Left ventricle myocardium superior (tissue), 1 donor: ENCODE measurements at regions not wholly inside any gene's neighbourhood (a gene's known extent, or its start where the extent isn't known, plus 50 kb on each side); places are given as distances from the start of the nearest gene placed in this dataset.

ENCODE experiments used
- ATAC-seq: fragments of 200-7000 bp; cut with Tn5 transposase; one replicate; pipeline ENCODE4 v1.9.1; 2020; ENCODE audit warnings: mild to moderate bottlenecking, moderate library complexity
- DNase-seq: peaks from one replicate; pipeline ENCODE4 v3.0.0-alpha.2; 2020
- intact Hi-C: fragments of 100-400 bp; cut with micrococcal nuclease; formaldehyde crosslinking; loops from one replicate; pipeline ENCODE4 v1.11.0; 2022
- donor health status: DM: no; HTN: yes; CAD: no; lungs with severe emphysema.

DNA sequence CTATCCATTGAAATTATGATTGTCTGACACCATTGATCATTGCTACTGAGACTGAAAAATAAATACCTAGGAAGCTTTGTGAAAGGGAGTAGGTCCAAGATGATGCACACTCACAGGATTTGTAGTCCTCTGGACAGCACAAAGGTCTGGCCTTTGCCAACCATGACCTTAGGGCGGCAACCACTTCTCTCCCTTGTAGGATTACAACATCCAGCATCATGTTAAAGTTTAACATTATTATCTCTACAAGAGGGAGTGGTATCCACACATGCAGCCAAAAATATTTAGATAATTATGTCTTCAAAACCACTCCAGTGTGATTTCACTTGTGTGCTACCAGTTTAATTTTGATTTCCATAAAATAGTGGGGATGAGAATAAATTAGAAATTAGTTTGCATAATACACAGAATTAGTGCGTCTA, 51.1 kb upstream of the NHSL1 start:
- intact Hi-C loops: no loop called here
- ATAC-seq (peak; percentile 23), DNase-seq (no peak)

DNA sequence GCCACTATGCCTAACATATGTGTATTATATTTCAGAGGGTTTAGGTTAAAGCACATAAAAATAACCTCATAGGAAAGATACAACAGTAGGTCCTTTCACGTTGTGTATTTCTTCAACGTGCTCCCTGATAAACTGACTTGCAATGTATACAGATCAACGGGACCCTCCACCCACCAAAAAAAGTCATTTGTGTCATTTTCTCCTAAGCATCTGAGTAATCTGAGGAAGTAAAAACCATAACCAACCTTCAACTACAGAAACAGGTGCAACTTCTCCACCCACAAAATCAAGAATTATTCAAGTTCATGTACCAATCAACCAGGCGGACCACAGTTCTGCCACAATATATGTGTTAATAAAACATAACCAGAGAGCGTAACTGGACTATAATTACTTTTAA, 54.9 kb upstream of the NHSL1 start:
- ATAC-seq (no peak), DNase-seq (no peak)
- intact Hi-C loops: no loop called here

DNA sequence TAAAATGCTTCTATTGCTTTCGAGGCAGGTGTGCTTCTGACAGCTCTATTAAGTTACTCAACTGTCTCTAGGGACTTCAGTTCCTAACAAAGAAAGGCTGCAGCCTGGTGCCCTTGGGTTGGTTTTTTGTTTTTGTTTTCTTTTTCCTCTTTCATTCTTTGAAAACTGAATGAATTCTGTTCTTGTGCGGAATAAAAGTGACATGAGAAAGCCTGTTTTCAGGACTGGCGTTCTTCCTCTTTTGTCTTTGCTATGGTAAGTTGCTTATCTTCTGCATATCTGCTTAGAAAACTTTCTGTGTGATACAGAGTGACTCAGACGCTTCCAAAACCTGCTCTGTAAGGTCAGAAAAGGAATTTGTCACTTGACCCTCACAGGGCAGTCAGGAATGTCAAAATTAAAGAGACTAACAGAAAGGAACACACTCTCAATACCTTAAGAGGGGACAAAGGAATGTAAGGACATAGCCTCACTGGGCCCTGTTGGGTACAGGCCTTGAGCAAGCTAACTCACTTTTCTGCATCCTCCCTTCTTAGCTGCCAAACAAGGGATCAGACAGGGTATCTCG, 56.2 kb upstream of the NHSL1 start:
- DNase-seq (no peak), ATAC-seq (peak; percentile 39)
- intact Hi-C loops: no loop called here

GRCh38 chr6:138557147-138557546, 57.9 kb upstream of the NHSL1 start:
- DNase-seq: no peak
- no peak for ATAC-seq
- intact Hi-C loops: no loop called here

- intact Hi-C loops: no loop called here
- ATAC-seq (no peak), DNase-seq (no peak)
Observed at GRCh38 chr6:138559143-138559542, 59.8 kb upstream of the NHSL1 start.

- no peak for ATAC-seq
- intact Hi-C loops: no loop called here
Observed at GRCh38 chr6:138560130-138560860, 61.0 kb upstream of the NHSL1 start.

DNA sequence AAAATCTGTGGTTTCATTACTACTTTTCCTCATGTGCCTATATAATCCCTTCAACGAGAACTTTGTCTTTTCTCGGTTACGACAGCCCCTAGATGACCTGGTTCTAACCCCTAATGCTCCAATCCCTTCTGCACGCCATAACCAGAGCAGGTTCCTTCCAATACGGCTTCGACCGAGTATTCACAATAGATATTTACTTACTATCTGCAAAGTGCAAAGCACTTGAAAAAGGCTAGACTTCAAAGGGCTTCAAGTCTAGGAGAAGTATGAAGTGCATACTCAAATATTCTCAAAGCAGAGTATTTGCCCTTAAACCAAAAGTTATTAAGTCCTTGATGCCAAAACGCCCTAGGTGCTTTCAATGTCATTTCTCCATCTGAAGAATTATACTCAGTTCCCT, 63.4 kb upstream of the NHSL1 start:
- intact Hi-C loops: no loop called here
- DNase-seq (no peak), ATAC-seq (no peak)

More at GRCh38 chr6:138560130-138560860, 61.0 kb upstream of the NHSL1 start:
- no peak for DNase-seq

DNA sequence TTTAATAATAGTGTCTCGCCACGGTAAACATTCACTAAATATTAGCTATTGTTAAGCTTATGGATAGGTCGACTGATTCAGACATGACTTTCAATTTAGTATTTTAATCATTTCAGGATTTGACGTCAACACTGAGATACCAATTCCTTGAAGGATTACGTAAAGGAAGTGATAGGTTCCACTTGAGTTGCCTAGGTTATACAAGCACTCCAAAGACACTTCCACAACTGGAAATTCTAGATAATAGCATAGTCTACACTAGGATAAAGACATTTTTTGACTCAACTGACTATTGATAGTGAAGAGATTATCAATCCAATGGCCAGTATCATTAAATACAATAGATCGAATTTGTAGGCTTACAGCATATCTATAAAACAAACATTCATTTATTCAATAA, 63.9 kb upstream of the NHSL1 start:
- intact Hi-C loops: no loop called here
- DNase-seq (no peak), ATAC-seq (no peak)

- DNase-seq: no peak
- intact Hi-C loops: no loop called here
- ATAC-seq: no peak
Observed at GRCh38 chr6:138563650-138564049, 64.4 kb upstream of the NHSL1 start.

DNA sequence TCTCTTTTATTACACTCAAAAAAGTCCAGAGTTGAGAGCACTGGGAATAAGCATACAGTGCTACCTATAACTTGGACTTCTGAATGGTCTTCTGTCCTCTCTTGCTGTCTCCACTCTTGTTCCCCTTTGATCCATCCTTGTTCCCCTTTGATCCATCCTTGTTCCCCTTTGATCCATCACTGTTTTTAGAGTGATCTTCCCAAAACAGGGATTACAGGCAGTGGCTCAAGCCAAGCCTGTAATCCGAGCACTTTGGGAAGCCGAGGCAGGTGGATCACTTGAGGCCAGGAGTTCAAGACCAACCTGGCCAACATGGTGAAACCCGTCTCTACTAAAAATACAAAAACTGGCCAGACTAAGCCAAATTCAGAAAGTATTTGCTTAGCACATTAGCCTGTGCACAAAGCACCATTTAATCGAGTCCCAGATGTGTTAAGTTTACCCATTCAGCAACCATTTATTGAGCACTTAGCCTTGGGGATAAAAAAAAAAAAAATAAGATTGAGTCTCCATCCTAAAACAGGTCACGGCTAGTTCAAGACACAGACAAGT, 65.0 kb upstream of the NHSL1 start:
- intact Hi-C loops: no loop called here
- DNase-seq (no peak), ATAC-seq (no peak)

- no peak for DNase-seq
- no peak for ATAC-seq
- intact Hi-C loops: no loop called here
Observed at GRCh38 chr6:138567052-138567451, 67.8 kb upstream of the NHSL1 start.

DNA sequence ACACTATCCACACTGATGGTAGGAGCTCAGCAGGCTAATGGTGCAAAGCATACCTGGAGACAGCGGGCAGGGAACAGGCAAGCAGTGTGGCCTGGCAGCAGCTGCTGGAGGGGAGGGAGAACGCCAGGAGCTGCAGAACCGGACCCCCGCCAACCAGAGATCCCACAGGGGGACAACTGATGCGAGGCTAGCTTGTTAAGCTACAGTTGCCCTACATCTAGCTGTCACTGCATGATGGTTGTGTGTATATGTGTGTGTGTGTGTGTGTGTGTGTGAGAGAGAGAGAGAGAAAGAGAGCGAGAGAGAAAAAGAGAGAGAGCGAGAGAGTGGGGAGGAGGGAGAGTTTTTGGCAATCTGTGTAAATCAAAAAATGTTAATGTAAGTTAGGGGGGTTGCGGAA, 69.7 kb upstream of the NHSL1 start:
- no peak for DNase-seq
- intact Hi-C loops: no loop called here
- no peak for ATAC-seq

GRCh38 chr6:138569554-138569953, 70.3 kb upstream of the NHSL1 start:
- intact Hi-C loops: no loop called here
- DNase-seq: no peak
- no peak for ATAC-seq

DNA sequence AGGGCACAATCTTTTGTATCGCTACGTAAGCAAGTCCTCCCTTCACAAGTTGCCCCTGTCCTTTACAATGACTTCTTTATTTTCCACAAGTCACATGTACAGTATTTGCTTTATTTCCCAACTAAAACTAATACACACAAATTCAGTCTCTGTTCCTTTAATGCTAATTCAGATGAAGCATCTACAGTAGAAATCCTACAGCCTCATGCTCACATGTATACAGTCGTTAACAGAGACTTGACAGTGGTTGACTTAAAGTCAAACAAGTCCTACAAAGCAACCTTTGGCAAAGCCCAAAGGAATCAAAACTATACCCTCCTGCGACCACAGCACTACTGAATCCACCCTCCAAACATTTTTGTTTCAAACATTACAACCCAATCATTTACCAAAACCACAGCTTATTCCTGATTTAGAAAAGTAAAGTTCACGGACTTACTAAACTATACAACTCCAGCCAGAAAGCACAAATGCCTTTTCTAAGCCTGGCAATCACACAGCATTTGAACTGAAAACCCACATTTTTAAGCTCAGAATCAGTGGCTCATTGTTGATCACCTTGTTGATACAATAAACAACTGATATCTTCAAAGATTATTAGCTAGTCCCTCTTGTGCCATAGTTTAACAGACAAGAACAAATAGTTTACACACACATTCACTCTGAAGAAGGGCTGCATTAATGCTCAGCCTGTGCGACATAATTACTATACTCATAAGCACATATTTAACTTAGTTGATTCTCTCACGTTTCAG, 70.9 kb upstream of the NHSL1 start:
- intact Hi-C loops: no loop called here
- no peak for DNase-seq
- no peak for ATAC-seq

DNA sequence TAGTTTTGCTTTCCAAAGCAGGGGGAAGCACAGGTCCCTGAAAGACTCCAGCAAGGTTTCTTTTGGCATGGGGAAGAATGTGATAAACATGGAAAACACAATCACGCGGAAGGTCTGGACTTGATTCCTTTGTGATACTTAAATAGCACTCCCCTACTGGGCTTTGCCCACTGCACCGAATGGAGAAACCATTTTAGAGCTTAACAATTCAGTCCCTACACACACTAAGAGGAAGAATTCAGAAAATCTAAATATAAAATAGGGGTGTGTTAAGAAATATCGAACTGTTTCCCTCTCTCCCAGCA, 71.4 kb upstream of the NHSL1 start:
- intact Hi-C loops: no loop called here
- DNase-seq: no peak
- ATAC-seq: peak; percentile 23

GRCh38 chr6:138571181-138571580, 71.9 kb upstream of the NHSL1 start:
- no peak for DNase-seq
- intact Hi-C loops: no loop called here
- peak; percentile 18 for ATAC-seq

DNA sequence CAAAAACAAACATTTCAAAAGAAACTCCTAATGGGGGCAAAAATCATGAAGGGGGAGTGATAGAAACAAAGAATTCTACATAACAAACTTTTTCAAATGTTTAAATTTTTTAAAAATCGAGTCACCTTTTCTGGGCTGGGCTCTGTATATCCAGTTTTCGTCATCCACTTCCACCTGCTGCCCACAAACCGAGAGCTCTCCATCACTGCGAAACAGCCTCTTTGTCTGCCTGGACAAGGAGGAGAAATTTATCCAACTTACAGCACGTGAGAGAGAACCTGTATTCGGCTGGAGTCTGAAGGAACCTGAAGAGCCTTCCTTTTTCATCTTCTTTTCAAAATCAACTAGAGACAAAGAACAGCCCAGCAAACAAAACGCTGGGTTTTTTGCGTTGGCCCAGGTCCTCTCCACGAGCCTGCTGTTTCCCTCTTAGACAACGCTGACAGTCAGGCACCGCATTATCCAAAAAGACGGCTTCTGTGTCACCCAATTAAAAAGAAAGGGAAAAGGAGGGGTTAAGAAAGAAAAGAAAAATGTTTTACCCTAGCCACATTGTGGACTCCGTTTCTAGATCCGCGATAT, 72.4 kb upstream of the NHSL1 start:
- intact Hi-C loops: no loop called here
- peak; percentile 36 for ATAC-seq

GRCh38 chr6:138572167-138572875, 73.0 kb upstream of the NHSL1 start:
- DNase-seq: peak; percentile 67
- peak; percentile 92 for ATAC-seq
- intact Hi-C loops: no loop called here

More for the DNA sequence above, 72.4 kb upstream of the NHSL1 start:
- DNase-seq: no peak

DNA sequence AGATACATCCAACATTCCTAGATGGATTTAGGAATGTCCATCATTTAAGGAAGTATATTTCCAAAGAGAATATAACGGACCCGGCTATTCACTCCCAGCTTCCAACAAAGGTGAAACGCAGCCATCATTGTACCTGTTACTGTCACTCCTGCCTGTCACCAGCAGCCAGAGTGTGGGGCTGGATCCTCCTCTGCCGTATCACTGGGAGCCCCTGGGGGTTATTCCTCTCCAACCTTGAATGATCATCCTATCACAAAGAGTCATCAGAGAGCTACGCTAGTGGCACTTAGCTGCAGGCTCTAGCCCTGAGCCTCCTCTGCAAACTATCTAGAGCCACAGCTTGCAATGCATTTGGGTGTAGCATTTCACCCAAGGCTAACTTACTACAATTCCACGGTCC, 73.6 kb upstream of the NHSL1 start:
- ATAC-seq: no peak
- intact Hi-C loops: no loop called here

DNA sequence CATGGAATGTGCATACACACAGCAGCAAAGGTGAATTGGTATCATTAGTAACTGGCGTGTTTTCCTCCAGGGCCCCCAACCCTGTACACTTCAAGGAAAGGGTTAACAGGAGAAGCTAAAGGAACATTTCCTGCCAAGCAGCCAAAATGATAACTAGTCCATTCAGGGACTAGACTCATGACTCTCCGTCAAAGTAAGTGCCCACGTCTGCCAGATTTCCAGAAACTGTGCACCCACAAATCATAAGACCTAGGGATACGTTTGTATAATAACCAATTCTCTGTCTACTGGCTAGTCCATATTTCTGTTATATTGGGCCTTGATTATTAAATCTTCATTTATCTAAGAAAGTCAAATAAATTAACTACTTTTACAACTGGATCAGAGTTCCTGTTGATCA, 76.0 kb upstream of the NHSL1 start:
- no peak for DNase-seq
- no peak for ATAC-seq
- intact Hi-C loops: no loop called here

More for the DNA sequence above, 73.6 kb upstream of the NHSL1 start:
- DNase-seq: no peak
